ENCODE measurements at regions not wholly inside any gene's neighbourhood (a gene's known extent, or its start where the extent isn't known, plus 50 kb on each side); places are given as distances from the start of the nearest gene placed in this dataset.

GRCh38 chr11:121696931-121697670 is 244.3 kb upstream of the SORL1-AS1 start:
- intact Hi-C loops (cut with micrococcal nuclease), result no loop called here
- Histone ChIP-seq H3K27ac (ENCODE audit: low read depth, low read length) (no peak overlapping the region), H3K4me3 (replicated peaks in 1 of 2; ENCODE audit: low read depth in 1 of 2, low read length in 2 of 2) (no peak overlapping the region), H3K36me3 (ENCODE audit: control insufficient read depth in 1 of 2, insufficient read depth in 2 of 2, low read length in 2 of 2) (no peaks in the 10 kb centered on the region), H3K9ac (ENCODE audit: low read length) (no peak overlapping the region), H3K9me2 (ENCODE audit: insufficient read depth) (no peaks in the 10 kb centered on the region), H3K4me1 (ENCODE audit: control insufficient read depth in 1 of 2, insufficient read depth in 2 of 2, low read length in 2 of 2) (peaks cover 0 to 5% of the 10 kb centered on the region in 2 experiments; a peak in 1 of 4 replicates), H4K20me1 (ENCODE audit: insufficient read depth) (no peaks in the 10 kb centered on the region), H3K27me3 (ENCODE audit: insufficient read depth, low read length) (no peaks in the 10 kb centered on the region), H3K9me3 (ENCODE audit: control insufficient read depth in 1 of 2, insufficient read depth in 1 of 2, low read depth in 1 of 2, low read length in 2 of 2) (no peaks in the 10 kb centered on the region), H3K79me2 (ENCODE audit: insufficient read depth, low read length) (no peaks in the 10 kb centered on the region), H2AFZ (ENCODE audit: low read depth, low read length, poor library complexity, severe bottlenecking) (no peak overlapping the region), H3K4me2 (ENCODE audit: low read length) (no peak overlapping the region)
- DNase-seq (ENCODE audit: low read depth, low spot score) (no peak), ATAC-seq (no peak)
- TF ChIP-seq ZFX (IDR thresholded peaks at IDR 0.05) (no peak), EZH2 (IDR thresholded peaks at IDR 0.05) (no peak), POLR2AphosphoS5 (IDR thresholded peaks at IDR 0.05; ENCODE audit: low read depth, low read length) (no peak), YY1 (IDR thresholded peaks at IDR 0.05; ENCODE audit: extremely low read depth, insufficient replicate concordance, low read depth, low read length) (no peak), JUND (IDR thresholded peaks at IDR 0.05) (no peak), REST (IDR thresholded peaks at IDR 0.05; ENCODE audit: low read depth) (no peak), ELF1 (IDR thresholded peaks at IDR 0.05; ENCODE audit: borderline replicate concordance, low read depth) (no peak), RAD21 (IDR thresholded peaks at IDR 0.05; ENCODE audit: low read depth) (no peak), EGR1 (IDR thresholded peaks at IDR 0.05; ENCODE audit: low read depth) (no peak)
- RAD21 ChIA-PET (ENCODE audit: low non-redundant PET in 1 of 2, low total read pairs in 2 of 2, uncharacterized antibody in 2 of 2, unreplicated experiment in 2 of 2), result no interaction called here
- POLR2A ChIA-PET, result no interaction called here
- CTCF ChIA-PET, result no interaction called here
- no TSS peak for BruUV-seq (replicated peaks)

Measured in HCT116 (cell line).